Activated T-cell treated with anti-CD3 and anti-CD28 coated beads, Interleukin-2, amount 50 U/mL, for 4 hours (primary cell): ENCODE measurements at regions not wholly inside any gene's neighbourhood (a gene's known extent, or its start where the extent isn't known, plus 50 kb on each side); places are given as distances from the start of the nearest gene placed in this dataset.
"Not testable (repeated sequence)": the region's sequence is repeated elsewhere in the genome, so short reads cannot be mapped to it uniquely, and the experiment has no call there.

Source experiments
- ATAC-seq, 2 donors: fragments of 200-7000 bp; cut with Tn5 transposase; one replicate each; pipeline ENCODE4 v1.10.0; 2021
- DNase-seq: peaks from one replicate; pipeline ENCODE4 v3.0.0-alpha.2; 2020
- H3K27me3 Mint-ChIP-seq: one replicate; pipeline ENCODE4 v1.8.0; 2021; ENCODE audit warnings: low read depth, mixed read lengths
- H3K36me3 Mint-ChIP-seq: one replicate; pipeline ENCODE4 v1.8.0; 2022; ENCODE audit warnings: mixed read lengths; ENCODE audit not compliant: insufficient read depth
- H3K4me1 Mint-ChIP-seq: one replicate; pipeline ENCODE4 v1.8.0; 2021; ENCODE audit warnings: low read depth, mixed read lengths
- H3K4me3 Mint-ChIP-seq: one replicate; pipeline ENCODE4 v1.8.0; 2021; ENCODE audit warnings: mild to moderate bottlenecking, moderate library complexity, mixed read lengths
- H3K9me3 Mint-ChIP-seq: one replicate; pipeline ENCODE4 v1.8.0; 2021; ENCODE audit warnings: mixed read lengths

- Mint-ChIP-seq H3K4me1 (no peaks in the 10 kb centered on the region), H3K4me3 (no peak overlapping the region), H3K36me3 (no peaks in the 10 kb centered on the region), H3K27me3 (no peaks in the 10 kb centered on the region), H3K9me3 (no peaks in the 10 kb centered on the region)
- DNase-seq (no peak), ATAC-seq (no peak)
Measured at GRCh38 chr6:84920021-84920420, 155.6 kb upstream of the TBX18 start.

- no peaks in the 10 kb centered on the region for H3K27me3 Mint-ChIP-seq
- ATAC-seq: no peak
Measured at GRCh38 chr6:84916704-84917103, 152.3 kb upstream of the TBX18 start.

GRCh38 chr6:84912472-84913322, 148.3 kb upstream of the TBX18 start:
- ATAC-seq: no peak
- no peaks in the 10 kb centered on the region for H3K4me1 Mint-ChIP-seq

More at GRCh38 chr6:84916704-84917103, 152.3 kb upstream of the TBX18 start:
- Mint-ChIP-seq H3K4me3 (no peak overlapping the region), H3K9me3 (peaks cover 3% of the 10 kb centered on the region), H3K4me1 (no peaks in the 10 kb centered on the region), H3K36me3 (no peaks in the 10 kb centered on the region)
- DNase-seq: no peak

GRCh38 chr6:84910906-84911607, 146.7 kb upstream of the TBX18 start:
- Mint-ChIP-seq H3K9me3 (peaks cover 3% of the 10 kb centered on the region), H3K4me3 (no peak overlapping the region), H3K4me1 (no peaks in the 10 kb centered on the region), H3K36me3 (no peaks in the 10 kb centered on the region), H3K27me3 (no peaks in the 10 kb centered on the region)
- no peak for ATAC-seq
- no peak for DNase-seq

More at GRCh38 chr6:84912472-84913322, 148.3 kb upstream of the TBX18 start:
- no peak for DNase-seq
- H3K36me3 Mint-ChIP-seq: no peaks in the 10 kb centered on the region
- no peaks in the 10 kb centered on the region for H3K27me3 Mint-ChIP-seq
- no peak overlapping the region for H3K4me3 Mint-ChIP-seq
- H3K9me3 Mint-ChIP-seq: peaks cover 3% of the 10 kb centered on the region

- DNase-seq (no peak), ATAC-seq (no peak)
- Mint-ChIP-seq H3K9me3 (peaks cover 3% of the 10 kb centered on the region), H3K4me1 (no peaks in the 10 kb centered on the region), H3K4me3 (no peak overlapping the region), H3K36me3 (no peaks in the 10 kb centered on the region), H3K27me3 (no peaks in the 10 kb centered on the region)
Measured at GRCh38 chr6:84908304-84908904, 144.0 kb upstream of the TBX18 start.

- no peaks in the 10 kb centered on the region for H3K27me3 Mint-ChIP-seq
- H3K4me3 Mint-ChIP-seq: no peak overlapping the region
- no peaks in the 10 kb centered on the region for H3K9me3 Mint-ChIP-seq
- H3K36me3 Mint-ChIP-seq: no peaks in the 10 kb centered on the region
- H3K4me1 Mint-ChIP-seq: no peaks in the 10 kb centered on the region
- ATAC-seq (no peak), DNase-seq (no peak)
Measured at GRCh38 chr6:84906514-84906913, 142.1 kb upstream of the TBX18 start.

GRCh38 chr6:84905823-84906222, 141.4 kb upstream of the TBX18 start:
- no peaks in the 10 kb centered on the region for H3K27me3 Mint-ChIP-seq
- DNase-seq: no peak
- H3K36me3 Mint-ChIP-seq: no peaks in the 10 kb centered on the region
- no peak for ATAC-seq
- no peaks in the 10 kb centered on the region for H3K4me1 Mint-ChIP-seq
- H3K9me3 Mint-ChIP-seq: no peaks in the 10 kb centered on the region
- H3K4me3 Mint-ChIP-seq: no peak overlapping the region

GRCh38 chr6:84902354-84902928, 138.0 kb upstream of the TBX18 start:
- no peak for DNase-seq
- Mint-ChIP-seq H3K4me3 (no peak overlapping the region), H3K27me3 (no peaks in the 10 kb centered on the region), H3K4me1 (no peaks in the 10 kb centered on the region), H3K9me3 (no peaks in the 10 kb centered on the region), H3K36me3 (no peaks in the 10 kb centered on the region)
- ATAC-seq: no peak

GRCh38 chr6:84897988-84898594, 133.7 kb upstream of the TBX18 start:
- no peaks in the 10 kb centered on the region for H3K36me3 Mint-ChIP-seq
- H3K4me1 Mint-ChIP-seq: no peaks in the 10 kb centered on the region
- ATAC-seq (no peak), DNase-seq (no peak)
- H3K4me3 Mint-ChIP-seq: no peak overlapping the region
- peaks cover 6% of the 10 kb centered on the region for H3K9me3 Mint-ChIP-seq
- H3K27me3 Mint-ChIP-seq: no peaks in the 10 kb centered on the region

GRCh38 chr6:84897011-84897410, 132.6 kb upstream of the TBX18 start:
- no peak overlapping the region for H3K4me3 Mint-ChIP-seq
- no peaks in the 10 kb centered on the region for H3K4me1 Mint-ChIP-seq
- ATAC-seq (no peak), DNase-seq (no peak)
- peaks cover 6% of the 10 kb centered on the region for H3K9me3 Mint-ChIP-seq
- H3K27me3 Mint-ChIP-seq: no peaks in the 10 kb centered on the region
- H3K36me3 Mint-ChIP-seq: no peaks in the 10 kb centered on the region

GRCh38 chr6:84892671-84893070, 128.3 kb upstream of the TBX18 start:
- DNase-seq (no peak), ATAC-seq (no peak)
- Mint-ChIP-seq H3K36me3 (no peaks in the 10 kb centered on the region), H3K4me3 (no peak overlapping the region), H3K4me1 (no peaks in the 10 kb centered on the region), H3K27me3 (no peaks in the 10 kb centered on the region), H3K9me3 (peaks cover 6% of the 10 kb centered on the region)

- no peaks in the 10 kb centered on the region for H3K4me1 Mint-ChIP-seq
- H3K9me3 Mint-ChIP-seq: no peaks in the 10 kb centered on the region
- H3K36me3 Mint-ChIP-seq: no peaks in the 10 kb centered on the region
- no peaks in the 10 kb centered on the region for H3K27me3 Mint-ChIP-seq
- ATAC-seq: no peak
- no peak for DNase-seq
- no peak overlapping the region for H3K4me3 Mint-ChIP-seq
Measured at GRCh38 chr6:84882768-84883766, 118.7 kb upstream of the TBX18 start.

- DNase-seq, H3K27me3 Mint-ChIP-seq, H3K36me3 Mint-ChIP-seq, H3K9me3 Mint-ChIP-seq, ATAC-seq, H3K4me3 Mint-ChIP-seq, H3K4me1 Mint-ChIP-seq: not testable (repeated sequence)
Measured at GRCh38 chr6:84879385-84879784, 115.0 kb upstream of the TBX18 start.
